GM19324 (cell line): ENCODE measurements at regions not wholly inside any gene's neighbourhood (a gene's known extent, or its start where the extent isn't known, plus 50 kb on each side); places are given as distances from the start of the nearest gene placed in this dataset.

ENCODE experiments used
- ATAC-seq: cut with Tn5 transposase; IDR thresholded peaks from one replicate; pipeline ENCODE4 v1.9.1; 2021; ENCODE audit warnings: mild to moderate bottlenecking, moderate library complexity; ENCODE audit not compliant: unreplicated experiment, low FRiP score

GRCh38 chr1:55684131-55684650, 469.0 kb upstream of the USP24 start:
- ATAC-seq, result no peak

- no peak for ATAC-seq
Observed at GRCh38 chr1:55682198-55682597, 467.0 kb upstream of the USP24 start.

GRCh38 chr1:55679971-55680370, 464.8 kb upstream of the USP24 start:
- ATAC-seq, result no peak

- no peak for ATAC-seq
Observed at GRCh38 chr1:55673416-55673815, 458.3 kb upstream of the USP24 start.

GRCh38 chr1:55670331-55671082, 455.3 kb upstream of the USP24 start:
- no peak for ATAC-seq

- no peak for ATAC-seq
Observed at GRCh38 chr1:55669293-55669692, 454.1 kb upstream of the USP24 start.

GRCh38 chr1:55662875-55663274, 447.7 kb upstream of the USP24 start:
- no peak for ATAC-seq

GRCh38 chr1:55658917-55659316, 443.8 kb upstream of the USP24 start:
- ATAC-seq, result no peak

- ATAC-seq, result no peak
Observed at GRCh38 chr1:55654750-55655149, 439.6 kb upstream of the USP24 start.

GRCh38 chr1:55654171-55654570, 439.0 kb upstream of the USP24 start:
- ATAC-seq, result no peak

GRCh38 chr1:55650444-55650843, 435.3 kb upstream of the USP24 start:
- no peak for ATAC-seq

- ATAC-seq, result no peak
Observed at GRCh38 chr1:55646181-55646580, 431.0 kb upstream of the USP24 start.

GRCh38 chr1:55645270-55645669, 430.1 kb upstream of the USP24 start:
- ATAC-seq, result no peak

- ATAC-seq, result no peak
Observed at GRCh38 chr1:55641947-55642346, 426.8 kb upstream of the USP24 start.

- peak; percentile 72 for ATAC-seq
Observed at GRCh38 chr1:55640708-55641473, 425.7 kb upstream of the USP24 start.

GRCh38 chr1:55639526-55639925, 424.4 kb upstream of the USP24 start:
- ATAC-seq, result no peak

- ATAC-seq, result no peak
Observed at GRCh38 chr1:55639051-55639450, 423.9 kb upstream of the USP24 start.

- ATAC-seq, result no peak
Observed at GRCh38 chr1:55636696-55637095, 421.5 kb upstream of the USP24 start.

- no peak for ATAC-seq
Observed at GRCh38 chr1:55635856-55636255, 420.7 kb upstream of the USP24 start.

GRCh38 chr1:55634516-55634915, 419.4 kb upstream of the USP24 start:
- ATAC-seq, result no peak

- no peak for ATAC-seq
Observed at GRCh38 chr1:55632906-55633305, 417.7 kb upstream of the USP24 start.

- no peak for ATAC-seq
Observed at GRCh38 chr1:55632058-55632457, 416.9 kb upstream of the USP24 start.
